GM06990 (cell line): ENCODE measurements at regions not wholly inside any gene's neighbourhood (a gene's known extent, or its start where the extent isn't known, plus 50 kb on each side); places are given as distances from the start of the nearest gene placed in this dataset.
"Not testable (repeated sequence)": the region's sequence is repeated elsewhere in the genome, so short reads cannot be mapped to it uniquely, and the experiment has no call there.

Experiments
- DNase-seq: peaks from one replicate; pipeline ENCODE4 v3.0.0-alpha.2; 2011; ENCODE audit not compliant: insufficient read length; ENCODE audit errors: extremely low read depth
- H3K27me3 ChIP-seq: replicated peaks from 2 replicates; pipeline ENCODE4 v1.6.0; 2011; ENCODE audit warnings: low read length; ENCODE audit not compliant: control insufficient read depth, insufficient read depth
- H3K36me3 ChIP-seq: 2 replicates; pipeline ENCODE4 v1.5.1; 2011; ENCODE audit warnings: low read length; ENCODE audit not compliant: control insufficient read depth, insufficient read depth
- H3K4me3 ChIP-seq: replicated peaks from 2 replicates; pipeline ENCODE4 v1.5.1; 2011; ENCODE audit warnings: low read depth, mild to moderate bottlenecking, control low read depth, low read length
- CTCF ChIP-seq: IDR thresholded peaks from 2 replicates; pipeline ENCODE4 v1.5.1; 2011; ENCODE audit warnings: low read length, control low read depth, mild to moderate bottlenecking, inconsistent platforms; ENCODE audit not compliant: insufficient read depth, poor library complexity, severe bottlenecking

- no peak for DNase-seq
- no peak for TF ChIP-seq CTCF
- Histone ChIP-seq H3K36me3 (no peaks in the 10 kb centered on the region), H3K27me3 (no peaks in the 10 kb centered on the region), H3K4me3 (no peak overlapping the region)
These were observed 725.9 kb downstream of the COL12A1 start for GRCh38 chr6:74479960-74480359.

- no peak for TF ChIP-seq CTCF
- no peak for DNase-seq
- no peak overlapping the region for H3K4me3 ChIP-seq
- H3K27me3 ChIP-seq: no peaks in the 10 kb centered on the region
- no peaks in the 10 kb centered on the region for H3K36me3 ChIP-seq
These were observed 726.4 kb downstream of the COL12A1 start for GRCh38 chr6:74479420-74479819.

- H3K27me3 ChIP-seq, DNase-seq, H3K36me3 ChIP-seq, H3K4me3 ChIP-seq: not testable (repeated sequence)
These were observed 731.8 kb downstream of the COL12A1 start for GRCh38 chr6:74474046-74474445.

GRCh38 chr6:74468552-74468951, 737.3 kb downstream of the COL12A1 start:
- H3K4me3 ChIP-seq, H3K27me3 ChIP-seq, H3K36me3 ChIP-seq: not testable (repeated sequence)
- peak; percentile 27 for DNase-seq

- Histone ChIP-seq H3K4me3 (no peak overlapping the region), H3K27me3 (no peaks in the 10 kb centered on the region), H3K36me3 (no peaks in the 10 kb centered on the region)
- DNase-seq: no peak
- TF ChIP-seq CTCF: no peak
These were observed 738.2 kb downstream of the COL12A1 start for GRCh38 chr6:74467533-74468215.

- H3K36me3 ChIP-seq: no peaks in the 10 kb centered on the region
- H3K4me3 ChIP-seq: no peak overlapping the region
- H3K27me3 ChIP-seq: no peaks in the 10 kb centered on the region
- TF ChIP-seq CTCF: no peak
- DNase-seq: no peak
These were observed 739.3 kb downstream of the COL12A1 start for GRCh38 chr6:74466572-74466971.

- no peak for TF ChIP-seq CTCF
- no peak overlapping the region for H3K4me3 ChIP-seq
- DNase-seq: no peak
- no peaks in the 10 kb centered on the region for H3K27me3 ChIP-seq
- no peaks in the 10 kb centered on the region for H3K36me3 ChIP-seq
These were observed 746.6 kb downstream of the COL12A1 start for GRCh38 chr6:74459260-74459659.
